ENCODE measurements at regions not wholly inside any gene's neighbourhood (a gene's known extent, or its start where the extent isn't known, plus 50 kb on each side); places are given as distances from the start of the nearest gene placed in this dataset.
"Not testable (repeated sequence)": the region's sequence is repeated elsewhere in the genome, so short reads cannot be mapped to it uniquely, and the experiment has no call there.

DNA sequence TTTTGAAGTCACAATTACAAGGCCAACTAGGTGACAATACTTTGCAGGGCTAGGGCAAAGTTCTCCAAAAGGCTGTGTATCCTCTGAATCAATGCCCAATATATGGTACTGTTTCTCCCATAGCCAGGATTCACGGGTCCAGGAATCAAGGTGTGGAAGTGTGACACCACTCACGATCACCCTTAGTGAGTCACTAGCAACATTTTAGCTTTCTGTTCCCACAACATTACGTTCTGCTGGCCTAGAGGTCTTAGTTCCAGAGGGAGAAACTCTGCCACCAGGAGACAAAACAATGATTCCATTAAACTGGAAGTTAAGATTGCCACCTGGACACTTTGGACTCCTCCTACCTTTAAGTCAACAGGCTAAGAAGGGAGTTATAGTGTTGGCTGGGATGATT lies 88.5 kb upstream of the RANBP6 start:
- not testable (repeated sequence) for DNase-seq

DNA sequence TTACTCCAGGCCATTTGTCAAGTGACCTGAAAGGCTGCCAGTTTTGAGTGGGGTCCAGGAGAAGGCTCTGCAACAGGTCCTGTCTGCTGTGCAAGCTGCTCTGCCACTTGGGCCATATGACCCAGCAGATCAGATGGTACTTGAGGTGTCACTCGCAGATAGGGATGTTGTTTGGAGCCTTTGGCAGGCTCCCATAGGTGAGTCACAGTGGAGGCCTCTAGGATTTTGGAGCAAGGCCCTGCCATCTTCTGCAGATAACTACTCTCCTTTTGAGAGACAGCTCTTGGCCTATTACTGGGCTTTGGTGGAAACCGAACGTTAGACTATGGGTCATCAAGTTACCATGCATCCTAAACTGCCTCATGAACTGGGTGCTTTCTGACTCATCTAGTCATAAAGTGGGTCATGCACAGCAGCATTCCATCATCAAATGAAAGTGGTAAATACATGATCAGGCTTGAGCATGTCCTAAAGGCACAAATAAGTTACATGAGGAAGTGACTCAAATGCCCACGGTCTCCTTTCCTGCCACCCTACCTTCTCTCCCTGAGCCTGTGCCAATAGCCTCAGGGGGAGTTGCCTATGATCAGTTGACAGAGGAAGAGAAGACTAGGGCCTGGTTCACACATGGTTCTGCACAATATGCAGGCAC lies 87.0 kb upstream of the RANBP6 start:
- DNase-seq, result not testable (repeated sequence)

DNA sequence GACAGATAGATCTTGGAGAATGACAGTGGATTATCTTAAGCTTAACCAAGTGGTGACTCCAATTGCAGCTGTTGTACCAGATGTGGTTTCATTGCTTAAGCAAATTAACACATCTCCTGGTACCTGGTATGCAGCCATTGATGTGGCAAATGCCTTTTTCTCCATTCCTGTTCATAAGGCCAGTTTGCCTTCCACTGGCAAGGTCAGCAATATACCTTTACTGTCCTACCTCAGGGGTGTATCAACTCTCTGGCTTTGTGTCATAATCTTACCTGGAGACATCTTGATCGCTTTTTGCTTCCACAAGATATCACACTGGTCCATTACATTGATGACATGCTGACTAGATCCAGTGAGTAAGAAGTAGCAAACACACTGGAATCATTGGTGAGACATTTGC lies 86.3 kb upstream of the RANBP6 start:
- DNase-seq, result not testable (repeated sequence)

DNA sequence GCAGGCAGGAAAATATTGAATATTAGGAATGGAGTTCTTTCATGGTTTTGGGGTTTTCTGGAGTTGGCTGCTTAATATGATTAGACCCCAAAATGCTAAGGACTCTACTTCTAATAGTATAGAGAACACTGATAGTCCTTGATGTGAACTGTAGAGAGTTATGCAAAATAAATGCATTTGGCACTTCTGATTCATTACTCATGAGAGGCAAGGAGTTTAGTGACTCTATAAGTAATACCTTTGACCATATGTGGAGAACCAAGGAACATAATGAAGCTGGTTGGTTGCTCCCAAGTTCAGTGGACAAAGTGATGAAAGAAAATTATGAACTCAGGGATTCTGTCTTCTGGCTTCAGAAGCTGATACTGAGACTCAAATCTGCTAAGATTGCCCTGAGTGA lies 83.9 kb upstream of the RANBP6 start:
- DNase-seq, result not testable (repeated sequence)

- no peak for DNase-seq
Observed at GRCh38 chr9:6098431-6098830, 83.0 kb upstream of the RANBP6 start.

DNA sequence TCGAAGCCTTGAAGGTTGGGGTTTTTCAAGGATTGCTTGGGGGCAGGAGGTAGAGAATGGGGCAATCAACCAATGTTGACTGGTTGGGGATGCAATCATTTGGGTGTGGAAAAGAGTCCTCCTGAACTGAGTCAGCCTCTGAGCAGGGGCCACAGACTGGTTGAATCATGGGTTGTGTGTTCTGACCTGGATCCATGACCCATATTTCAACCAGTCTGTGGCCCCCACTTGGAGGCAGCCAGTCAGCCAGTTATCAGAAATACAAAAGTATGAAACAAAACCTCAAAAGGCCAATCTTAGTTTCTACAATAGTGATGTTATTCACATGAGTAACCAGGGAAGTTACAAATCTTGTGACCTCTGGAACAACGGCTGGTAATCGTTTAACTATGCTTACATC lies 81.4 kb upstream of the RANBP6 start:
- no peak for DNase-seq

DNA sequence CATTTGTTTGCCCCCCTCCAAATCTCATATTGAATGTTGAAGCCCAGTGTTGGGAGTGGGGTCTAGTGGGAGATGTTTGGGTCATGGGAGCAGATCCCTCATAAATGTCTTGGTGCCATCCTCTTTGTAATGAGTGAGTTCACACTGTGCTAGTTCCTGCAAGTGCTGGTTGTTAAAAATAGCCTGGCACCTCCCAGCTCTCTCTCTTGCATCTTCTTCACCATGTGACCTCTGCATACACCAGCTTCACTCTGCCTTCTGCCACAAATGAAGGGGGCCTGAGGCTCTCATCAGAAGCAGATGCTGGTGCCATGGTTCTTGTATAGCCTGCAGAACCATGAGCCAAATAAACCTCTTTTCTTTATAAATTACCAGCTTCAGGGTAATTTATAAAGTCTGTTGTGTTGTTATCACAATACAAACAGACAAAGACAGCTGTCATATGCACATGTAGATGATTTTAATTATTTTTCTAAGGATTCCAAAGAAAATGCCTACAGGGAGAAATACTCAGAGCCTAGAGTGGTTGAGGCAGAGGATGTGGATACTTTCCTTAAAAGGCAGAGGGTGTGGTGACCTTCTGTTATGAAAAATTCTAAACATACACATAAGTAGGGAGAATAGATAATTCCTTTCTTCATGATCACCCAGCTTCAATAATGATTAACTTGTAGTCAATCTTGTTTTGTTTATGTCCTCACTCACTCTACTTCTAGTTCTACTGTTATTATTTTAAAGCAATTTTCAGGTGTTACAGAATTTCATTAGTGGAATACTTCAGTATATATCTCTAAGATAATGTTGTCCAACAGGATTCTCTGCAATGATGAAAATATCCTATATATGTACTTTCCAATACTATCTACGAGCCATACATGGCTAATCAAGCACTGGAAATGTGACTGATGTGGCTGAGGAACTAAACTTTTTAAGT lies 75.1 kb upstream of the RANBP6 start:
- no peak for DNase-seq

DNA sequence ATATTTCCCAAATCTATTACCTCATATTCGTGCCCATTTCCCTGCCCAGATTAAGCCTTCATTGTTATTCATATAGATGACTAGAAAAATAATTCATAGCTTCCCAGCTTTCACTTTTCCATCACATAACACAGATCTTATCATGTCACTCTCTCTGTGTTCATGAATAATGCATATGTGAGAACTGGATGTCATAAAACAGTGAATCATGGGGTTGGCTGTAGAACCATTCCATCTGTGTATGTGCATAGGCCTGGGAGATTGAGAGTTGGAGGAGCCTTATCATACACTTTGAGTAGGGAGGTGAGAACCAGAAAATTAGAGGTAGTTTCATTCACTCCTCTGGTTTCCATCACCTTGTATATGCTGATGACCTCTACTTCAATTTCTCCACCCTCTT lies 73.9 kb upstream of the RANBP6 start:
- no peak for DNase-seq

DNA sequence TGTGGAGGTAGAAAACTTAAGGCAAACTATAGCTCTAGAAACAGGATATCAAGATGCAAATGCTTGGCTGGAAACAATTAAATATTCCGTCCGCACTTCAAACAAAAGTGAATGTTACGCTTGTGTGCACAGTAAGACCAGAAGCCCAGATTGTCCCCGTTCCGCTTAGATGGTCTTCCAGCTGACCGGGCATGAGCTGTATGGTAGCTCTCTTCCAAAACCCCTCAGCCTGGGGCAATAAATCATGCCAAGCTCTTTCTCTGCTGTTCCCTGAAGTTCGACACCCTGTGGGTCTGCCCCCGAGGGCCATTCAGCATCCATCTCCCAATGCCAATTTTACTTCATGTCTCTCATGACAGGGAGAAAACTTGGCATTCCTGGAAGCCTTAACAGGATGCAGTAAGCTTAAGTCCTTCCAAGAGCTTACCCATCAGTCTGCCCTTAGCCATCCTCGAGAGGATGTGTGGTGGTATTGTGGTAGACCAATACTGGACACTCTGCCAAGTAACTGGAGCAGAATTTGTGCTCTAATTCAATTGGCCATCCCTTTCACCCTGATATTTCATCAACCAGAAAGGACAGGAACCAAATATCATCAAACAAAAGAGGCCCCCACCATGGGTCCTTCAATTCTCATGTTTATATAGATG lies 70.7 kb upstream of the RANBP6 start:
- DNase-seq, result no peak

GRCh38 chr9:6080154-6080716 lies 64.8 kb upstream of the RANBP6 start:
- peak; percentile 71 for DNase-seq

- DNase-seq, result no peak
Observed at GRCh38 chr9:6079386-6079785, 64.0 kb upstream of the RANBP6 start.

GRCh38 chr9:6078382-6079105 lies 63.1 kb upstream of the RANBP6 start:
- DNase-seq, result no peak

DNA sequence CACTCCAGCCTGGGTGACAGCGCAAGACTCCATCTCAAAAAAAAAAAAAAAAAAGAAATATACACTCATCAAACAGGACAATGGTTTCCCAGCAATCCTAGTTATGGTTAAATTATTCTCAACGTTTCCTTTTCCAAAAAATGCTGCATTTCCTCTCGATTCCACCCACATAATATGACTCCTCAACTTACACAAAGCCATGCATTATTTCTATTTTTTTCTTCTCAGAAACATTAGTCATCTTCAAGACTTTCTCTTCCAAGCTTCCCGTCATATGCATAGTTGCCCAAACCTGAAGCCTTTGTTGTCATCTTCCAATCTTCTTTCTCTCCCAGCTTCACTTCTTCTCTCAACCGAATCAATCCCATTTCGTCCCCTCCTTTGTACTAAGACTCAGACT lies 61.4 kb upstream of the RANBP6 start:
- no peak for DNase-seq

- DNase-seq, result no peak
Observed at GRCh38 chr9:6073731-6074130, 58.3 kb upstream of the RANBP6 start.

GRCh38 chr9:6072865-6073264 lies 57.4 kb upstream of the RANBP6 start:
- no peak for DNase-seq

DNA sequence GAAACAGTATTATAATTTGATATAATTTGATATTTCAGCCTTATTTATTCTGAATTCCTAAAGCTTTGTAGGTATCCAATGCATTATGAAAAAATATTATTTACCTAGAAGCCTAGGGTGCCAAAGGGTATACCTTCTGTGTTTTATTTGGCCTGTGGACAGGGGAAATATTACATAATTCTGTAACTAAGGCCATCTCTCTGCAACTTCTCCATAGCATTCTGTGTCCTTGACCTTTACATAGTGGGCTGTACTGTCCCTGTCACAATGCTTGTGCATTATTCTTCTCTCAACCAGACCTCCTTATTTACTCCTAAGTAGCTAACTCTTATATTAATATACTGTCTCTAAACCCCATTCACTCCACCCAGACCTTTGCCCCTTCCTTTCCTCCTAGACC lies 57.0 kb upstream of the RANBP6 start:
- DNase-seq, result no peak

DNA sequence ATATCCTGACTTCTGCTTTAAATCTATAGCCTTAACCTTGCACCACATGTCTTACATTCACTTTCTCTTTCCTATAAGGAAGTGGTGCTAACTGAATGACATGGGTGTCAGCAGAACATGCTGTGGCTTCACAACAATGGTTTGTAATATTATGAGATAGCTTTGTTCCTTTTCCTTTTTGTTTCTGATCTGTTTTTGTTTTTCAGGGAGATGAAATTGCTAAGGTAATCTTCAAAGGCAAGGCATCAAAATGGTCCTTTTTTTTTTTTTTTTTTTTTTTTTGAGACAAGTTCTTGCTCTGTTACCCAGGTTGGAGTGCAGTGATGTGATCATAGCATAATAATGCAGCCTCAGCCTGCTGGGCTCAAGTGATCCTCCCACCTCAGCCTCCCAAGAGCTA lies 53.6 kb upstream of the RANBP6 start:
- no peak for DNase-seq

DNA sequence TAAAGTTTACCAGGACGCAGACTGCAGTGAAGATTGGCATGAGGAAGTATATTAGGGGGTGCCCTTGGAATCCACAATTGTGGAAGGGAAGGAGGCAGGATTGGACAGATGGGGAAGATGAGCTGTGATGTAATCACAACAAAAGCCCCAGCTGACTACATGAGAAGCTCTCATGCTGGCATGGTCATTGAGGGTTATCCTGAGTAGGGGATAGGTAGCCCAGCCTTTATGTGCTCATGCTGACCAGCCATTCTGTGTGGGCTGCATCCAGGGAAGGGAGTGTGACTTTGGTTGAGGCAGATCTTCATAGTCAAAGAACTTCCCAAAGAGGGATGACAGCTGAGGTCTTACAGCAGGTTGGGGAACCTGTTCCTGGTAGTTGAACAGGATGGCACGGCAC lies 52.0 kb upstream of the RANBP6 start:
- no peak for DNase-seq
